ENCODE measurements at regions not wholly inside any gene's neighbourhood (a gene's known extent, or its start where the extent isn't known, plus 50 kb on each side); places are given as distances from the start of the nearest gene placed in this dataset.

DNA sequence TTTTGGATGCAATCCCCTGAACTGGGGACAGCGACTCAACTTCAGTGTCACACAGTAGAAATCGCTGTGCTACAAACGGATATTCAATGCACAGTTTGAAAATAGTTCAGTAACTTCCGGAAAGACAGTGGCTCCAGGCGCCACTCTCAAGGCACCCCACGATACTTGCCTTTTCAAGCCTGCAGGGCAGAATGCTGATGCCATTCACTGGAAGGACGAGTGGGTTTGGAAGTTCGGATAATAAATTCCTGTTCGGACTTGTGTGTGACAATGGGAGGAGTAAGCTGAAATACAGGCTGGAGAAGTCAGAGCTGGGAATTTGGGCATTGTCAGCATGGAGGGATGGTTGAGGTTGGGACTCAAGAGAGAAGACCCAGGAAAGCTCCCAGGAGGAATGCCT is 64.3 kb upstream of the HELT start:
- ChIA-PET CTCF (ENCODE audit: partially characterized antibody) (interaction anchor here (1.2 kb wide), 1 partner anchor 30 kb away, joined by 3 read pairs; no protein-coding TSS in a partner anchor), POLR2A (ENCODE audit: partially characterized antibody) (no interaction called here)
- H3K9me3 ChIP-seq (ENCODE audit: insufficient read depth in 2 of 2, low read depth in 1 of 2, low read length in 1 of 2), result no peaks in the 10 kb centered on the region
- no peak overlapping the region for H2AK5ac ChIP-seq (ENCODE audit: low read depth, low read length)
- no peak overlapping the region for H3K4ac ChIP-seq (replicated peaks; ENCODE audit: insufficient read length, low read depth, low read length)
- no peak overlapping the region for H3K9ac ChIP-seq (replicated peaks in 1 of 4; ENCODE audit: extremely low read depth in 1 of 4, low read depth in 3 of 4, low read length in 3 of 4)
- H3K27me3 ChIP-seq (replicated peaks in 1 of 4; ENCODE audit: control insufficient read depth in 3 of 4, extremely low read depth in 1 of 4, insufficient read depth in 3 of 4, low read length in 3 of 4), result no peaks in the 10 kb centered on the region
- FAIRE-seq, result no peak
- H2BK5ac ChIP-seq (ENCODE audit: low read depth, low read length), result no peak overlapping the region
- H3K79me1 ChIP-seq (ENCODE audit: low read depth, low read length), result no peaks in the 10 kb centered on the region
- H4K20me1 ChIP-seq (replicated peaks in 1 of 2; ENCODE audit: control insufficient read depth in 1 of 2, insufficient read depth in 2 of 2, low read length in 2 of 2), result no peaks in the 10 kb centered on the region
- H3K18ac ChIP-seq (ENCODE audit: extremely low read depth, low read length), result no peak overlapping the region
- H3K27ac ChIP-seq (ENCODE audit: low read depth, low read length), result no peak overlapping the region
- no peak overlapping the region for H4K91ac ChIP-seq (replicated peaks; ENCODE audit: insufficient read length, low read length)
- H3K56ac ChIP-seq (replicated peaks; ENCODE audit: insufficient read length, low read depth, low read length), result no peak overlapping the region
- H2BK12ac ChIP-seq (ENCODE audit: low read depth, low read length), result no peak overlapping the region
- no peak for DNase-seq (ENCODE audit: low read depth in 1 of 2, low spot score in 2 of 2)
- no peak overlapping the region for H2BK15ac ChIP-seq (ENCODE audit: low read length)
- no peaks in the 10 kb centered on the region for H3K36me3 ChIP-seq (ENCODE audit: control insufficient read depth in 2 of 4, insufficient read depth in 4 of 4, low read length in 3 of 4)
- no peak overlapping the region for H2BK20ac ChIP-seq (ENCODE audit: low read length)
- 81% methylated on average over 9 of the region's 9 CpGs; no CpG with 5 or more reads in 1 of the 2 experiments for WGBS, 2 experiments (ENCODE audit: extremely low coverage in 1 of 2, insufficient coverage in 1 of 2, insufficient read length in 1 of 2, insufficient replicate concordance in 2 of 2, low coverage in 1 of 2, low lambda C conversion rate in 2 of 2, missing lambda C conversion rate in 1 of 2)
- H3K23ac ChIP-seq (ENCODE audit: insufficient read length), result no peak overlapping the region
- H4K5ac ChIP-seq (ENCODE audit: insufficient read length, low read depth, low read length), result no peak overlapping the region
- TF ChIP-seq SP4 (IDR thresholded peaks at IDR 0.05; ENCODE audit: low read length) (no peak), E2F6 (IDR thresholded peaks at IDR 0.05) (no peak), USF2 (IDR thresholded peaks at IDR 0.05; ENCODE audit: low read length) (no peak)
- H3K14ac ChIP-seq (ENCODE audit: insufficient read length), result no peak overlapping the region
- no peaks in the 10 kb centered on the region for H3K23me2 ChIP-seq (ENCODE audit: low read depth, low read length)
- no peak overlapping the region for H2AFZ ChIP-seq (ENCODE audit: low read length)
- no peaks in the 10 kb centered on the region for H3K4me1 ChIP-seq (replicated peaks in 1 of 4; ENCODE audit: control insufficient read depth in 3 of 4, insufficient read depth in 4 of 4, low read length in 3 of 4)
- H3K79me2 ChIP-seq (ENCODE audit: control insufficient read depth in 1 of 2, insufficient read depth in 2 of 2, low read length in 2 of 2), result no peaks in the 10 kb centered on the region
- H3K4me3 ChIP-seq (ENCODE audit: extremely low read depth in 1 of 4, insufficient read depth in 2 of 4, low read depth in 3 of 4, low read length in 4 of 4), result no peak overlapping the region
- H3K4me2 ChIP-seq (ENCODE audit: insufficient read depth in 1 of 2, low read depth in 2 of 2, low read length in 2 of 2), result no peak overlapping the region
- no peak overlapping the region for H4K8ac ChIP-seq (ENCODE audit: extremely low read depth, insufficient read depth, low read length)
- H2BK120ac ChIP-seq (replicated peaks; ENCODE audit: low read depth, low read length), result no peak overlapping the region

Measured in H1 (cell line).